BJ (cell line): ENCODE measurements at regions not wholly inside any gene's neighbourhood (a gene's known extent, or its start where the extent isn't known, plus 50 kb on each side); places are given as distances from the start of the nearest gene placed in this dataset.

ENCODE experiments used
- CTCF ChIA-PET: fragments of 350-600 bp; formaldehyde crosslinking; extraction: SDS; loops from one replicate; lab custom pipeline; 2021; ENCODE audit warnings: antibody characterized with exemption, inconsistent platforms; lab: Yijun Ruan, JAX
- POLR2A ChIA-PET: fragments of 300-600 bp; sonication (Branson Sonifier 250); formaldehyde crosslinking; extraction: SDS; loops from one replicate; lab custom pipeline; 2021; ENCODE audit warnings: antibody characterized with exemption; lab: Charles Lee
- DNase-seq: peaks from one replicate; pipeline ENCODE4 v3.0.0-alpha.2; 2011; ENCODE audit warnings: low read depth
- H3K27me3 ChIP-seq: 2 replicates; pipeline ENCODE4 v1.6.0; 2011; ENCODE audit warnings: low read length; ENCODE audit not compliant: control insufficient read depth, insufficient read depth
- H3K36me3 ChIP-seq: 2 replicates; pipeline ENCODE4 v1.5.1; 2011; ENCODE audit warnings: low read length; ENCODE audit not compliant: control insufficient read depth, insufficient read depth
- H3K4me3 ChIP-seq: 2 replicates; pipeline ENCODE4 v1.5.1; 2011; ENCODE audit warnings: low read depth, mild to moderate bottlenecking, control low read depth, low read length
- TF ChIP-seq, protein P1 (sequence below): IDR thresholded peaks from 2 replicates; pipeline ENCODE4 v1.5.1; 2011; ENCODE audit warnings: low read depth, mild to moderate bottlenecking, control low read depth, inconsistent platforms, low read length, moderate library complexity; ENCODE audit not compliant: insufficient read depth

DNA sequence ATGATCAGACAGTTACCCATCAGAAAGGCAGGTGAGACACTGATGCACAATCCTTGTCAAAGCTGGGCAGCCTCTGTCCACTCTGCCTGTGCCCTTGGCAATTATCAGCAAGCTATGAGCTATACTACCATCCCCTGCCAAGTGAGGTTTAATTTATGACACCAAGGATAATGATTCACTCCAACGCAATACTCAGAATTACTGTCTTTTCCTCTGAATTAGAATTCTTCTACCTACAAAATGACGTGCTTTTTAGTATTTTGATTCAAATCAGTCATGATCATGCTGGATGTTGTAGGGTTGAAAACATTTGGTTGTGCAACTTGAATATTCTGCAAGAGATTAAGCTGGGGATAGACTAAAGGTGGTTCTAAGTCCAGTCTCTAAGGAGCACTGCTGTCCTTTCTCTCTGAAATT is 116.8 kb upstream of the SOX9 start:
- POLR2A ChIA-PET = no interaction called here

DNA sequence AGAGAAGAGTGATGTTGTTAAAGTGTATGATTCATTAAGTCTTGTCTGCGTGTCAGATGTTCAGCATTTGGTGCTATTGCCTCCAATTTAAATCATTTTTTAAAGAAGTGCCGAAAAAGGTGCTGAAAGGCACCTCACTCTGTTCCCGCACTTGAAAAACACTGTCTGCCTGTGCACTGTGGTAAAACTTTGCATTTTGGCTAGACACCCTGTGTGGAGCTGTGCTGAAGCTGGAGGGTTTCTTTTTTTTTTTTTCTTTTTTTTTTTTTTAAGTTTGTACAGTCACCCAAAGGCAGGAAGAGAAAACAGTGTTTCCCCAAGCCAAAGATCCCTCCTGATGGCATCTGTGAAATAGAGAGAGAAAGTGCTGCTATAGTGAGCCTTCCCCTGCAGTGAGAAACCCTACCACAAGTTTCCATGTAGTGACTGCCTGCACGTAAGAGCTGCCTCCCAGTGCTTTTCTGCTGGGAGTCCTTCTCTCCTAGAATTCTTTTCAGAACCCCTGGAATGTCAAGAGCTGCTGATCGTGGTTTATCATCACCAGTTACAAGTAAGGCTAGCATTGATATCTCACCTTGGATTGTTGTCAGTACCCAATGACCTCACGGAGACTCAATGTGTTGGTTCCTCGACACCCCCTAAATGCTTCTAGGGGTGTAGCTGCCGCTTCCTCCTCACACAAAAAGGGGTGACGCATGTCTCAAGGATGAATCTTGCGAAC is 116.0 kb upstream of the SOX9 start:
- H3K4me3 ChIP-seq = no peak overlapping the region
- H3K27me3 ChIP-seq = no peaks in the 10 kb centered on the region
- CTCF ChIA-PET = interaction anchor here (0.6 kb wide), 1 partner anchor 46 kb away, joined by 3 read pairs; no protein-coding TSS in a partner anchor
- POLR2A ChIA-PET = no interaction called here
- TF ChIP-seq, protein P1, sequence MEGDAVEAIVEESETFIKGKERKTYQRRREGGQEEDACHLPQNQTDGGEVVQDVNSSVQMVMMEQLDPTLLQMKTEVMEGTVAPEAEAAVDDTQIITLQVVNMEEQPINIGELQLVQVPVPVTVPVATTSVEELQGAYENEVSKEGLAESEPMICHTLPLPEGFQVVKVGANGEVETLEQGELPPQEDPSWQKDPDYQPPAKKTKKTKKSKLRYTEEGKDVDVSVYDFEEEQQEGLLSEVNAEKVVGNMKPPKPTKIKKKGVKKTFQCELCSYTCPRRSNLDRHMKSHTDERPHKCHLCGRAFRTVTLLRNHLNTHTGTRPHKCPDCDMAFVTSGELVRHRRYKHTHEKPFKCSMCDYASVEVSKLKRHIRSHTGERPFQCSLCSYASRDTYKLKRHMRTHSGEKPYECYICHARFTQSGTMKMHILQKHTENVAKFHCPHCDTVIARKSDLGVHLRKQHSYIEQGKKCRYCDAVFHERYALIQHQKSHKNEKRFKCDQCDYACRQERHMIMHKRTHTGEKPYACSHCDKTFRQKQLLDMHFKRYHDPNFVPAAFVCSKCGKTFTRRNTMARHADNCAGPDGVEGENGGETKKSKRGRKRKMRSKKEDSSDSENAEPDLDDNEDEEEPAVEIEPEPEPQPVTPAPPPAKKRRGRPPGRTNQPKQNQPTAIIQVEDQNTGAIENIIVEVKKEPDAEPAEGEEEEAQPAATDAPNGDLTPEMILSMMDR = no peak
- no peak for DNase-seq
- H3K36me3 ChIP-seq = no peaks in the 10 kb centered on the region

More for the DNA sequence above, 116.8 kb upstream of the SOX9 start:
- no peaks in the 10 kb centered on the region for H3K36me3 ChIP-seq
- CTCF ChIA-PET = no interaction called here
- no peak for DNase-seq
- H3K27me3 ChIP-seq = no peaks in the 10 kb centered on the region
- TF ChIP-seq, protein P1 = no peak
- H3K4me3 ChIP-seq = no peak overlapping the region

DNA sequence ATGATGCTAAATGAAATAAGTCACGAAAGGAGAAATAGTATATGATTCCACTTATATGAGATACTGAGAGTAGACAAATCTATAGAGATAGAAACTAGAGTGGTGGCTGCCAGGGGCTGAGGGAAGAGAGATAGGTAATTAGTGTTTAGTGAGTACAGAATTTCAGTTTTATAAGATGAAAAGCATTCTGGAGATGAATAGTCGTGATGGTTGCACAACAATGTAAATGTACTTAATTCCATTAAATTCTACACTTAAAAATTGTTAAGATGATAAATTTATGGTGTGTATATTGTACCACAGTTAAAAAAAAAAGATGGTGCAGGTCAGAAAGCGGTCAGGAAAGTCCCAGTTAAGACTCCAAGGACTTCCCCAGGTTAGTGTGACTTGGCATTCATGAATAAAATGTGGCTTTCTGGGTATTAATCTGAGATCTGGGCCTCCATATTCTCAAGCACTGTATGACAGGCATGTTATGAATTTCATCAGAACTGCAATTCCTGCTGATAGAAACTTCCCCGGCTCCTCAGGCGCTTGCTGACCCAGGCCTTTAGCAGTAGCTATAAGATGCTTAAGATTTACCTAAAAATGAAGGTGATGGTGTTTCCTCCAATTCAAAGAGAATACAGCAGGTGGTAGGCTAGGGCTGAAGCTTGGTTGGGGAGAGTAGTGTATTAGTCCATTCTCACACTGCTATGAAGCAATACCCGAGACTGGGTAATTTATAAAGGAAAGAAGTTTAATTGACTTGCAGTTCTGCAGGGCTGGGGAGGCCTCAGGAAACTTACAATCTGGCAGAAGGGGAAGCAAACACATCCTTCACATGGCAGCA is 115.3 kb upstream of the SOX9 start:
- H3K36me3 ChIP-seq = no peaks in the 10 kb centered on the region
- no peak overlapping the region for H3K4me3 ChIP-seq
- DNase-seq = no peak
- ChIA-PET POLR2A (no interaction called here), CTCF (no interaction called here)
- H3K27me3 ChIP-seq = no peaks in the 10 kb centered on the region
- TF ChIP-seq, protein P1 = no peak

DNA sequence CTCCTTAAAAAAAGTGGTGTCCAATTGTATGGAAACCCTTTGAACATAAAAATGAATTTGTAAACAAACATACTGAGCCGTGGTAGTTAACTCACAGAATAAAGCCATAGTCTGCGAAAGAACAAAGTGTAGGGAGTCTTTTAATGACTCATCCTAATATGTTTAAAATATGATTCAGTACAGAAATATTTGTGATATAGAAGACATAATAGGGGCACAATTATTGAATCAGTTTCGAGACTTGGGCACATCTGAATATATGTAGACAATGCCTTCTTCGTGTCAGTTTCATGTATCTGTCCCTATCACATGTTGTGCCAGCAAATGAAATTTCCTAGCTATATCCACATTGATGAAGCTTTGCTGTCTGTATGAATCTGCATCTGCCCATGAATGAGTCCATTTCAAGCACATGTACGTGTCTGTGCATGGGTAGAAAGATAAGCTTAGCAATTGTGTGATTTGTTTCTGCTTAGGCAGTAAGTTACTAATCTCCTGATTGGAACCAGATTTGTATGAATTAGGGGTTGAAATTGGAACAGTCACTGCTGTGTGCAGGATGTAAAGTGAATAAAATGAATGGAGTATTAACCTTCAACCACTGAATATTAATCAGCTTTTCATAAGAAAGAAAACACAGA is 112.5 kb upstream of the SOX9 start:
- TF ChIP-seq, protein P1 = no peak
- no peak for DNase-seq
- H3K4me3 ChIP-seq = no peak overlapping the region
- ChIA-PET CTCF (interaction anchor here (1.0 kb wide), 1 partner anchor 22 kb away, joined by 5 read pairs; no protein-coding TSS in a partner anchor), POLR2A (no interaction called here)
- H3K36me3 ChIP-seq = no peaks in the 10 kb centered on the region
- no peaks in the 10 kb centered on the region for H3K27me3 ChIP-seq

DNA sequence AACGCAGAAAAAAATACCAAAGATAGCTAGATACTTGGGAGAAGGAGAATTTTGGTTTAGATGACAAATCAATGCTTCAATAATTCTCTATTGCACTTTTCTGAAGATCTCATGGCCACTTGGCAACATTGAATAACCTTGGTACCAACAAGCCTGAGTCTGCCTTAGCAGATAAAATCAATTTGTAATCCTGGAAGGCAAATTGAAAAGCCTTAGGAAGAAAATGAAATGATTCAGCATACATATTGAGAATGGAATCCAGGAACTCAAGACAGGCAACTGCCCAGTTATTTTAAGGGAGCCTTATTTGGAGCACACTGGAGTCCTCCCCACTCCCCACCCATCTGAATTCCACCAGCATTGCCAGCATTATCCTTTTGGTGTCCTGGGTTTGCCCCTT is 109.3 kb upstream of the SOX9 start:
- no peak overlapping the region for H3K4me3 ChIP-seq
- no peaks in the 10 kb centered on the region for H3K27me3 ChIP-seq
- ChIA-PET POLR2A (no interaction called here), CTCF (no interaction called here)
- no peak for DNase-seq
- H3K36me3 ChIP-seq = no peaks in the 10 kb centered on the region
- TF ChIP-seq, protein P1 = no peak
